ENCODE measurements at regions not wholly inside any gene's neighbourhood (a gene's known extent, or its start where the extent isn't known, plus 50 kb on each side); places are given as distances from the start of the nearest gene placed in this dataset.

GRCh38 chr3:68315546-68315945 is 616.8 kb downstream of the TAFA4 start:
- DNase-seq (ENCODE audit: low read depth, low spot score), result no peak

- no peak for DNase-seq (ENCODE audit: low read depth, low spot score)
Measured at GRCh38 chr3:68306571-68306970, 625.8 kb downstream of the TAFA4 start.

DNA sequence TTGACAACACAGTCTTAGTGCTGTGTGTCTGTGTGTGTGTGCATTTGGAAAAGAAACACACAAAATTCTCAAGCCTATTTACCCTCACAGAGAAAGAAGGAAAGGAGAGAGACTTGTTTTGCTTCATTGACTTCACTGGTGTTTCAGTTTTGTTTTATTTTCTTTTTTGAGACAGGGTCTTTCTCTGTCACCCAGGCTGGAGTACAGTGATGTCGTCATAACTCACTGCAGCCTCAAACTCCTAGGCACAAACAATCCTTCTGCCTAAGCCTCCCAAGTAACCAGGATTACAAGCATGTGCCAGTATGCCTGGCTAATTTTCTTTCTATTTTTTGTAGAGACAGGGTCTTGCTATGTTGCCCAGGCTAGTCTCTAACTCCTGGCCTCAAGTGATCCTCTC is 636.9 kb downstream of the TAFA4 start:
- no peak for DNase-seq (ENCODE audit: low read depth, low spot score)

GRCh38 chr3:68290333-68290732 is 635.9 kb upstream of the SUCLG2 start:
- no peak for DNase-seq (ENCODE audit: low read depth, low spot score)

DNA sequence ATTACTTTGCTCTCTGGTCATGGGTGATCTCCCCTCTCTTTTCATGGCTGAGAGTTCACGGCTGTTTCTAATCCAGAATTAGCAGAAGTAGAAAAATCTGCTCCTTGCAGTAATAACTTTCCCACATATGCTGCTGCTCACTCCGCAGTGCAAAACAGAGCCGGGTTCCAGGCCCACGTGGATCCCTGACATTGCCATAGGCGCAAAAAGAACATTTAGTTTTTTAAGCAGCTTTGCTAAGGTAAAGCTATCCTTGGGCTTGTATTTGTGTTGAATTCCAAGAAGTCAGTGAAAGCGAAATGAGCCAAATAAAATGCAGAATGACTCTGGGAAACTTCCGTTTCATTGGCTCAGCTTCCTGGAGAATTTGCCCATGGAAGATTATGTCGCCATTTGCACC is 633.7 kb upstream of the SUCLG2 start:
- no peak for DNase-seq (ENCODE audit: low read depth, low spot score)

- DNase-seq (ENCODE audit: low read depth, low spot score), result no peak
Measured at GRCh38 chr3:68287101-68287500, 632.7 kb upstream of the SUCLG2 start.

DNA sequence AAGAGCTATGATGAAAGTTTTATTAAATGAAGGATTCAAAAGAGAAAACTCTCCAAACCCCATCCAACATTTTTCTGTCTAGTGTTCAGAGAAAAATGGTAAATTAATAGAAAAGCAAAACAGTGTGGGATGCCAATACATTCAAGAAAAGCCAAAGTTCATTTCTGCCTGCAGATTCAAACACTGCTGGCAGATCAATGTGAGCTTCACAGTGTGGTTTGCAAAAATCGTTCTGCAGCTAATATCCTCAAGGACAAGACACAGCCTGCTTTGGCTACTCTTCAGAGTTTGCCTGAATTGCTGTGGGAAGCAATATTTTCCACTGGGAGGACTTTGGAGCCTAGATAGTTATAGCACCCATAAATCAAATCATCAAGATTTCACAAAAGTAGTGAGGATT is 619.9 kb upstream of the SUCLG2 start:
- no peak for DNase-seq (ENCODE audit: low read depth, low spot score)

- no peak for DNase-seq (ENCODE audit: low read depth, low spot score)
Measured at GRCh38 chr3:68271145-68271544, 616.7 kb upstream of the SUCLG2 start.

GRCh38 chr3:68256635-68257223 is 602.3 kb upstream of the SUCLG2 start:
- no peak for DNase-seq (ENCODE audit: low read depth, low spot score)

- no peak for DNase-seq (ENCODE audit: low read depth, low spot score)
Measured at GRCh38 chr3:68249265-68249664, 594.9 kb upstream of the SUCLG2 start.

DNA sequence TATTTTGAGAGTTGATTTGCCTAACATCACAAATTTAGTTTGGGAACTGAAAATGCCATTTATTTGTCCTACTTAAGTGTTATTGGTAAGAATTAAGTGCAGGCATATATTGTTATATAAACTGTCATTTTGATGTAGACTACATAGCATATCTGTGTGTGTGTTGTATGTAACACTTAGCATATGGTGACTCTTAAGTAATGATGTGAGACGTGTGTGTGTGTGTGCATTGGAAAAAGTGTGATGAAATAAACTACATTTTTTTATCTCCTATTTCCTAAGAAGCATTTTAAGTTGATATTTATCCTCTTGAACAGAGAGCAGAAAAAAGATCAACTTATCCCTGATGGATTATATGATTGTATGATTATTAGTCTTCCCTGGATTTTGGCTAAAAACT is 588.2 kb upstream of the SUCLG2 start:
- no peak for DNase-seq (ENCODE audit: low read depth, low spot score)

DNA sequence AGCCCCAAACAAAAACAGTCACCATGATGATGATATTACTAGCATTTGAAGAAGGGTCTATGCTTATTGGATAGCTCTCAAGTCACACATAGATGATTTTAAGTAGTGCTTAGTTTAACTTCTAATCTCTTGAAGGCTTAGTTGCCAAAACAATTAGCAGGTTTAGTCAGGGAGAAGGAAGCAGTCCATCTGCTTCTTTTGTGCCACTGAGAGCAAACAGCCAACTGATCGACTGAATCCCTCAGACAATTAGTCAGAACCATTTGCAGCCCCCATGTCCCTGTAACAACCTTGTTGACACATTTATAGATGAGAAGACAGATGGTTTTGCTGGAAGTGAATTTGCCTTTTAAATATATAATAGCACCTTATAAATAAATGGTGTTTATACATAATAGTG is 585.1 kb upstream of the SUCLG2 start:
- no peak for DNase-seq (ENCODE audit: low read depth, low spot score)

DNA sequence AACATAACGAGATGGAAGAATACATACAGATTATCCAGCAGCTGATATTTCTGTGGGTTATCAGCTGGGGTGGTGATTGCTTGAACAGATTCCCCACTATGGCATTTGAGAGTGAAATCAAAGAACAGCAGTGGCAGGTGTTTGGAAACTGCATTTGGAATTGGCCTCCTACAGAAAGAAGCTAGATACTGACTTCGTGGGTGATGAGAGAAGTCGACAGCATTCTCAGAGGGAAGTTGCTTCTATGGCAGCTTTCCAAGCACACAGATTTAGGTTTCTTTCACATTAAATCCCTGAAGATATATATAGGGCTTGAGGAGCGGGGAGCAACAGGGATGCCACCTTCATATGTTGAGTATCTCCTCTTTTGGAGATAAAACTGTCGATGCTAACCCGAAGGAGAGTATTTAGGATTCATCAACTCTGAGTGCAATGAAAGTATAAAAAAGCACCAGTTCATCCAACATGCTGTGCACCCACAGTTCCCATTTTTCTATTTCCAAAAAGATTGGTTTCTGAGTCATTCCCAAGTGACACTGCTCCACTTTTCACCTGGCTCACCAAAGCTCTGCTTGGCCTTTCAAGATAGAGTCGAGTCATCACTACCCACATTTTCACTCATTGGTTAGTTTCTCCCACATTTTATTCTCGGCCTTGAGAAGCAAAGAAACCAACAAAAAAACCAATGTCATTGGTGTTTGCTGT is 579.8 kb upstream of the SUCLG2 start:
- DNase-seq (ENCODE audit: low read depth, low spot score), result no peak

GRCh38 chr3:68228856-68229255 is 574.4 kb upstream of the SUCLG2 start:
- no peak for DNase-seq (ENCODE audit: low read depth, low spot score)

- DNase-seq (ENCODE audit: low read depth, low spot score), result no peak
Measured at GRCh38 chr3:68220832-68221231, 566.4 kb upstream of the SUCLG2 start.

GRCh38 chr3:68211637-68212036 is 557.2 kb upstream of the SUCLG2 start:
- DNase-seq (ENCODE audit: low read depth, low spot score), result no peak

GRCh38 chr3:68210635-68211034 is 556.2 kb upstream of the SUCLG2 start:
- no peak for DNase-seq (ENCODE audit: low read depth, low spot score)

GRCh38 chr3:68207327-68207726 is 552.9 kb upstream of the SUCLG2 start:
- DNase-seq (ENCODE audit: low read depth, low spot score), result no peak

- DNase-seq (ENCODE audit: low read depth, low spot score), result no peak
Measured at GRCh38 chr3:68206524-68207117, 552.2 kb upstream of the SUCLG2 start.

- DNase-seq (ENCODE audit: low read depth, low spot score), result no peak
Measured at GRCh38 chr3:68186733-68187132, 532.3 kb upstream of the SUCLG2 start.

DNA sequence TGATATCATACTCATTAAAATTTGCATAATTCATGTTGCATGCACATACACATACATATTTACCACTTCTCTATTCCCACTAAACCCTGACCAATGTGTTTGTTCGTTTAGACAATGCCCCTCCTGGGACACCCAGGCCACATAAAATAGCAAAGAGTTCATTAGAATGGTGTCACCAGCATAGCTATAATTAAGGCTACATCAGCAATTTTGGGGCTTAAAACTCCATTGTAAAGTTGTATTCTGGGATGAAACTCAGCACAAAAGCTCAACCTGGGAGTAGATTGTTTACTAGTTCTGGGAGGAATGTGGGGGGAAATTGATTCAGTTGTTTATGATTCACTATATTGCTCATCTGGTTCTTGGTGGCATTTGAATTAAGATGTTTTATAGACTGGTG is 522.2 kb upstream of the SUCLG2 start:
- DNase-seq (ENCODE audit: low read depth, low spot score), result no peak

GRCh38 chr3:68173012-68173634 is 518.7 kb upstream of the SUCLG2 start:
- no peak for DNase-seq (ENCODE audit: low read depth, low spot score)

DNA sequence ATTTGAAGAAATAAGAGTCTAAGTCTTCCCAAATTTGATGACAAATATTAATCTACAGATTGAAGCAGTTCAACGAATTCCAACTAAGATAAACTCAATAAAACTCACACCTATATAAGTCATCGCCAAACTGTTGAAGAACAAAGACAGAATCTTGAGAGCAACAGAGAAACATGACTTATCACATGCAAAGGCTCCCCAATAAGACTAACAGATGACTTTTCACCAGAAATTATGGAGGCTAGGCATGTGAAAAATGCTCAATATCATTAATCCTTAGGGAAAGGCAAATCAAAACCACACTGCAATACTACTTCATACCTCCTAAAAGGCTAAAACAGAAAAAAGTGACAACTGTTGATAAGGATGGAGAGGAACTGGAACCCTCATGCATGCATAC is 517.6 kb upstream of the SUCLG2 start:
- no peak for DNase-seq (ENCODE audit: low read depth, low spot score)

Measured in pulmonary artery endothelial cell (primary cell).